ENCODE measurements at regions not wholly inside any gene's neighbourhood (a gene's known extent, or its start where the extent isn't known, plus 50 kb on each side); places are given as distances from the start of the nearest gene placed in this dataset.

DNA sequence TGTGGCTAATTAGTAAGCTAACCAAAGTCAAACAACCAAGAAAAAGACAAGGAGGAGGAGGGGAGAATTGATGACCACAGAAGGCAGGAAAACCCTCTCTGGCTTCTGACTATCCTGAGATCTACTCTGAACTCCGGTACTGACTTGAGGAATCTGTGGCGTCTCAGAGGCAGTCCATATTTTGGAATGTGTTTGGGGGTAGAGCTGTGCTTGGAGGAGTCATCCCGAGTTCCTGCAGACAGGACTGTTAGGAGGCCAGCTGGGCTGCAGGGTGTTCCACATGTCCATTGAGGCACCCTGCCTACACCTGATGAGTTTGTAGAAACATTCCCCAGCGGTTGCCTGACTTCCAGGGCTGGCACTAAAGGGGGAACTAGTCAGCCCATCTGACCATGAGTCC, 91.6 kb downstream of the PLCE1 start:
- peaks cover 2 to 16% (median 4%) of the 10 kb centered on the region in 3 donors for H3K4me1 ChIP-seq
- 57 to 72% methylated on average over 3 to 4 of the region's 4 CpGs for WGBS, 2 donors
- H3K36me3 ChIP-seq, result no peaks in the 10 kb centered on the region
- intact Hi-C loops (cut with DNase I), result no loop called here
- H3K9me3 ChIP-seq, result no peaks in the 10 kb centered on the region
- no peak overlapping the region for H3K27ac ChIP-seq
- no peak for DNase-seq
- H3K4me3 ChIP-seq, result no peak overlapping the region
- no peaks in the 10 kb centered on the region for H3K27me3 ChIP-seq
- TF ChIP-seq POLR2A (IDR thresholded peaks at IDR 0.05), result no peak
- TF ChIP-seq, protein P1, sequence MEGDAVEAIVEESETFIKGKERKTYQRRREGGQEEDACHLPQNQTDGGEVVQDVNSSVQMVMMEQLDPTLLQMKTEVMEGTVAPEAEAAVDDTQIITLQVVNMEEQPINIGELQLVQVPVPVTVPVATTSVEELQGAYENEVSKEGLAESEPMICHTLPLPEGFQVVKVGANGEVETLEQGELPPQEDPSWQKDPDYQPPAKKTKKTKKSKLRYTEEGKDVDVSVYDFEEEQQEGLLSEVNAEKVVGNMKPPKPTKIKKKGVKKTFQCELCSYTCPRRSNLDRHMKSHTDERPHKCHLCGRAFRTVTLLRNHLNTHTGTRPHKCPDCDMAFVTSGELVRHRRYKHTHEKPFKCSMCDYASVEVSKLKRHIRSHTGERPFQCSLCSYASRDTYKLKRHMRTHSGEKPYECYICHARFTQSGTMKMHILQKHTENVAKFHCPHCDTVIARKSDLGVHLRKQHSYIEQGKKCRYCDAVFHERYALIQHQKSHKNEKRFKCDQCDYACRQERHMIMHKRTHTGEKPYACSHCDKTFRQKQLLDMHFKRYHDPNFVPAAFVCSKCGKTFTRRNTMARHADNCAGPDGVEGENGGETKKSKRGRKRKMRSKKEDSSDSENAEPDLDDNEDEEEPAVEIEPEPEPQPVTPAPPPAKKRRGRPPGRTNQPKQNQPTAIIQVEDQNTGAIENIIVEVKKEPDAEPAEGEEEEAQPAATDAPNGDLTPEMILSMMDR (IDR thresholded peaks at IDR 0.05), result no peak

DNA sequence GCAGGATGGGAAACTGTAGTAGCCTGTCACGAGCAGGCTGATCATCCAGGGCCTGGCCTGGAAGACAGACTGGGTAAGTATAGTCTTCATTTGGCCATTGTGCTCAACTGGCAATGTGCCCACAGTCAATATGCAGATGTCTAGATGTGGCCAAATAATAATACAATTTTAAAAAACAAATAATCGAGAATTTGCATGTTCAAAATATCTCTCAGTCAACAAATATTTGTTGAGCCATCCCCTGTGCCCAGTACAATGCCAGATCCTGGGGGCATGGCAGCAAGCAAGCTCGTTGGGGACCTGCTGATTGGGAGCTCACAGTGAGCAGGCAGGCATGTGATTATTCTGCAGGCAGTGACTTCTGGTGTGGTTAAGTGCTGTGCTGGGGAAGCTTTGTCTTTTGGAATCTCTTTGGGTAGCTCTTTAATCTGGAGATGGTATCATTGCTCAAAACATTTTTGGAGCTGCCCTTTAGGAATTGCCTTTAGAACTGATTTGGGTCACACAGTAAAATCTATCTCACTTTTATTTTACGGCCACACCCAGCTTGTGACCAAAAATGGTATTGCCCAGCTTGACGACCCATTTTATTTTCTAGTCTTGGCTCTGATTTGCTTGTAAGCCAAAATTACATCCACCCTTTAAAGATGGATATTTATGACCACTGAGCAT, 92.2 kb downstream of the PLCE1 start:
- no peaks in the 10 kb centered on the region for H3K9me3 ChIP-seq
- H3K27ac ChIP-seq, result no peak overlapping the region
- H3K4me1 ChIP-seq, result peaks cover 2 to 16% (median 4%) of the 10 kb centered on the region in 3 donors
- H3K36me3 ChIP-seq, result no peaks in the 10 kb centered on the region
- WGBS, 2 donors, result 63 to 72% methylated on average over 5 of the region's 5 CpGs
- no peaks in the 10 kb centered on the region for H3K27me3 ChIP-seq
- H3K4me3 ChIP-seq, result no peak overlapping the region
- DNase-seq, result no peak
- TF ChIP-seq, protein P1 (IDR thresholded peaks at IDR 0.05), result no peak
- TF ChIP-seq POLR2A (IDR thresholded peaks at IDR 0.05), result no peak
- intact Hi-C loops (cut with DNase I), result no loop called here

DNA sequence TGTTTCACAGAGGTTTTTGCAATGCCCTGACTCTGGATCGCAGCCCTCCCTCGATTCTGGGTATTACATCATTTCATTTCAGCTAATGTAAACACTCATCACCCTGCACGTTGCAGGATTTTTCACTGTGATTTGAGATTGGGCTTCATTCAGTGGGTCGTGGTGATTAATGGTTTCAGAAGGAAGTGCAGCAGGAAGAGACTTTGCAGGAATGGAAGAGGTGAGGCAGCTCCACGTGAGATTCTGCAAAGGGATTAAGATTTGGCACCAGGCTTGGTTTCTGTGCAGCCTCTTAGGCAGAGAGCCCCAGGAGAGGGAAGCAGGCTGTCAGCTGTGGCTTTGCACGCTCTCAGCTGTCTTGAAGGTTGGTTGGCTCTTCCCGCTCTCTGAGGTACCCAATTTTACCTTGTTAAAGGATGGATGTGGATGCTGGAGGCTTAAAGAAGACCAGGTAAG, 95.2 kb downstream of the PLCE1 start:
- intact Hi-C loops (cut with DNase I), result no loop called here
- Histone ChIP-seq H3K4me3 (peak overlapping the region in 3 of 4 donors; percentile 6 to 27 (median 19)), H3K4me1 (peaks cover 2 to 28% (median 4%) of the 10 kb centered on the region in 3 donors), H3K36me3 (no peaks in the 10 kb centered on the region), H3K27ac (no peak overlapping the region), H3K27me3 (no peaks in the 10 kb centered on the region), H3K9me3 (no peaks in the 10 kb centered on the region)
- TF ChIP-seq, protein P1 (IDR thresholded peaks at IDR 0.05), result no peak
- TF ChIP-seq POLR2A (IDR thresholded peaks at IDR 0.05), result no peak
- WGBS, 2 donors, result 15% methylated on average over 7 of the region's 7 CpGs
- DNase-seq, result no peak

DNA sequence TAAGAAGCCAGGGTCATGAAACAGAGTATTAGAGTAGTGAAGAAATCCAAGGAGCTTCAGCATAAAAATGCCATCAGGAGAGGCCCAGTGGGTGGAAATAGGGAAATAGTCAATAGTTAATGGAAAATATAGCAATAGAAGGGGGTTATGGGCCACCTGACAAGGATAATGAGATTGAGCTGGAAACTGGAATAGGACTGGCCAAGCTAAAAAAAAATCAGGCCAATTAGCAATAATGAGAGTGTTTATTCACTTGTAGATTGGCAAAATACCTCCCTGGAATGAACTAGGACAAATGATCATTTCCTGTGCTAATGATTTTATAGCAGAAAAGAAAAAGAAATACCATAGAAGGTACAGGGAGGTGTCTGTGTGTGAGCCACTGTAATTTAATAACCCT, 97.9 kb downstream of the PLCE1 start:
- Histone ChIP-seq H3K9me3 (no peaks in the 10 kb centered on the region), H3K4me1 (peaks cover 2 to 28% (median 4%) of the 10 kb centered on the region in 3 donors), H3K27ac (peak overlapping the region in 1 of 4 donors; percentile 6), H3K27me3 (no peaks in the 10 kb centered on the region), H3K36me3 (no peaks in the 10 kb centered on the region), H3K4me3 (no peak overlapping the region)
- no peak for DNase-seq
- intact Hi-C loops (cut with DNase I), result no loop called here
- no peak for TF ChIP-seq POLR2A (IDR thresholded peaks at IDR 0.05)
- TF ChIP-seq, protein P1 (IDR thresholded peaks at IDR 0.05), result no peak

DNA sequence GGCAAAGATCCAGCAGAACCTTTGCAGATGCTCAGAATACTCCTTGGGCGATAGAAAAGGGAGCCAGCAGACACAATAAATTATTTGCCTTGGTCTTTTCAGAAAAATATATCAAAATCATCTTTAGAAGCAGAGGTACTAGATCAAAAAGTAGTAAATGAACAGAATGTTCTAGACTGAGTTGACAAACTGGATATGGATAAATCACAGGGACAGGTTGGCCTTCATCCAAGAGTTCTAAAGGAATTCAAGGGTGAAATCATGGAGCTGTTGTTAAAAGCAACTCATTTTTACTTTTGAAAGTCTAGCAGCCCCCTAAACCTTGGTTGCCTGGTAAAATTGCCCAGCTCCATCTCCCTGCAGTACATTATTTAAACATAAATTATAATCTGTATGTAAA, 99.1 kb downstream of the PLCE1 start:
- no peak for TF ChIP-seq POLR2A (IDR thresholded peaks at IDR 0.05)
- TF ChIP-seq, protein P1 (IDR thresholded peaks at IDR 0.05), result no peak
- H3K27me3 ChIP-seq, result no peaks in the 10 kb centered on the region
- peaks cover 2 to 27% (median 4%) of the 10 kb centered on the region in 3 donors for H3K4me1 ChIP-seq
- H3K4me3 ChIP-seq, result no peak overlapping the region
- WGBS, 2 donors, result 70 to 82% methylated on average over 1 of the region's 1 CpG
- no peak for DNase-seq
- no peaks in the 10 kb centered on the region for H3K9me3 ChIP-seq
- H3K27ac ChIP-seq, result peak overlapping the region in 1 of 4 donors; percentile 13
- intact Hi-C loops (cut with DNase I), result no loop called here
- H3K36me3 ChIP-seq, result no peaks in the 10 kb centered on the region
